SH-SY5Y (cell line): ENCODE measurements at regions not wholly inside any gene's neighbourhood (a gene's known extent, or its start where the extent isn't known, plus 50 kb on each side); places are given as distances from the start of the nearest gene placed in this dataset.

Source experiments
- GATA2 ChIP-seq: IDR thresholded peaks from 2 replicates; pipeline ENCODE4 v1.6.1; 2011; ENCODE audit warnings: mild to moderate bottlenecking, low read depth, low read length
- GATA3 ChIP-seq: IDR thresholded peaks from 2 replicates; pipeline ENCODE4 v1.6.1; 2011; ENCODE audit warnings: low read depth, mild to moderate bottlenecking, low read length, moderate library complexity

DNA sequence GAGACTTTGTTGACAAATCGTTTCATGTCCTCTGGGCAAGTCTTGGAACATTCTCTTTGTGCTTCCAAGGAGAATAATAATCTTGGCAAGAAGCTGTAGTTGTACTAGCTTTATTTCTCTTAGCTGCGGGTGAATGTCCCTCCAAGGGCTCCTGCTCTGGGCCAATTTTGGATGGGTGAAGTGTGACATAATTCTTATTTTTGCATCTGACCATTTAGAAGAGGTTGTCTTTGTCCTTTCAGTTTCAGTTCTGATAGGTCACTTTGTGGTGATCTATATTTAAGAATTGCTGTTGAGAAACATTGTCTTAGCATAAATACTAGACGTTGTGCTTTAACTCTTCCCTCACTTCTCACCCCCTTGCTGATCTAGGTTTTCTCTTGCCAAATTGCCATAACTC is 164.8 kb upstream of the RORA start:
- TF ChIP-seq GATA2 (no peak), GATA3 (no peak)
